ENCODE measurements at regions not wholly inside any gene's neighbourhood (a gene's known extent, or its start where the extent isn't known, plus 50 kb on each side); places are given as distances from the start of the nearest gene placed in this dataset.
"Not testable (repeated sequence)": the region's sequence is repeated elsewhere in the genome, so short reads cannot be mapped to it uniquely, and the experiment has no call there.

GRCh38 chr19:56976300-56976699 lies 135.8 kb upstream of the PEG3 start:
- Histone ChIP-seq H3K36me3 (ENCODE audit: control insufficient read depth in 2 of 3, insufficient read depth in 3 of 3, low read length in 3 of 3) (no peaks in the 10 kb centered on the region), H3K4me1 (ENCODE audit: control insufficient read depth in 2 of 2, insufficient read depth in 2 of 2, low read length in 2 of 2) (no peaks in the 10 kb centered on the region), H3K27me3 (ENCODE audit: control insufficient read depth in 2 of 2, insufficient read depth in 2 of 2, low read length in 2 of 2) (no peaks in the 10 kb centered on the region), H3K9me3 (ENCODE audit: control insufficient read depth in 2 of 3, low read length in 3 of 3) (peaks cover 0 to 44% (median 0%) of the 10 kb centered on the region in 3 experiments), H3K27ac (ENCODE audit: low read depth, low read length) (no peak overlapping the region), H3K4me3 (ENCODE audit: low read length) (no peak overlapping the region)
- ATAC-seq (no peak), DNase-seq (no peak)
- H3K27ac Mint-ChIP-seq: no peak overlapping the region
- ChIA-PET CTCF (no interaction called here), POLR2A (no interaction called here)
- H3K27me3 Mint-ChIP-seq: peaks cover 0 to 8% (median 0%) of the 10 kb centered on the region in 5 donors
- peaks cover 24 to 87% (median 38%) of the 10 kb centered on the region in 11 donors for H3K9me3 Mint-ChIP-seq
- H3K36me3 Mint-ChIP-seq: peaks cover 4 to 20% (median 10%) of the 10 kb centered on the region in 5 donors
- no peaks in the 10 kb centered on the region for H3K4me1 Mint-ChIP-seq
- no peak overlapping the region for H3K4me3 Mint-ChIP-seq
- intact Hi-C loops (cut with micrococcal nuclease): no loop called here

- Histone ChIP-seq H3K27ac (ENCODE audit: low read depth, low read length) (no peak overlapping the region), H3K27me3 (ENCODE audit: control insufficient read depth in 2 of 2, insufficient read depth in 2 of 2, low read length in 2 of 2) (no peaks in the 10 kb centered on the region), H3K9me3 (ENCODE audit: control insufficient read depth in 2 of 3, low read length in 3 of 3) (peaks cover 0 to 50% (median 0%) of the 10 kb centered on the region in 3 experiments), H3K4me3 (ENCODE audit: low read length) (no peak overlapping the region), H3K36me3 (ENCODE audit: control insufficient read depth in 2 of 3, insufficient read depth in 3 of 3, low read length in 3 of 3) (no peaks in the 10 kb centered on the region), H3K4me1 (ENCODE audit: control insufficient read depth in 2 of 2, insufficient read depth in 2 of 2, low read length in 2 of 2) (no peaks in the 10 kb centered on the region)
- ATAC-seq: no peak
- ChIA-PET CTCF (no interaction called here), POLR2A (no interaction called here)
- H3K36me3 Mint-ChIP-seq: peaks cover 4 to 20% (median 15%) of the 10 kb centered on the region in 5 donors
- no peak overlapping the region for H3K27ac Mint-ChIP-seq
- no peak for DNase-seq
- no peaks in the 10 kb centered on the region for H3K4me1 Mint-ChIP-seq
- peaks cover 0 to 8% (median 0%) of the 10 kb centered on the region in 5 donors for H3K27me3 Mint-ChIP-seq
- H3K9me3 Mint-ChIP-seq: peaks cover 24 to 87% (median 41%) of the 10 kb centered on the region in 11 donors
- intact Hi-C loops (cut with micrococcal nuclease): no loop called here
- H3K4me3 Mint-ChIP-seq: no peak overlapping the region
Observed at GRCh38 chr19:56976995-56977906, 136.7 kb upstream of the PEG3 start.

- no peaks in the 10 kb centered on the region for H3K4me1 ChIP-seq (ENCODE audit: control insufficient read depth in 2 of 2, insufficient read depth in 2 of 2, low read length in 2 of 2)
- peaks cover 24 to 85% (median 45%) of the 10 kb centered on the region in 11 donors for H3K9me3 Mint-ChIP-seq
- H3K27ac ChIP-seq (ENCODE audit: low read depth, low read length): no peak overlapping the region
- H3K36me3 Mint-ChIP-seq: peaks cover 4 to 20% (median 20%) of the 10 kb centered on the region in 5 donors
- H3K4me1 Mint-ChIP-seq: no peaks in the 10 kb centered on the region
- ATAC-seq: no peak
- intact Hi-C loops (cut with micrococcal nuclease): no loop called here
- no peak for DNase-seq
- no peak overlapping the region for H3K27ac Mint-ChIP-seq
- no peak overlapping the region for H3K4me3 Mint-ChIP-seq
- H3K9me3 ChIP-seq (ENCODE audit: control insufficient read depth in 2 of 3, low read length in 3 of 3): peaks cover 0 to 51% (median 0%) of the 10 kb centered on the region in 3 experiments
- H3K27me3 Mint-ChIP-seq: peaks cover 0 to 8% (median 0%) of the 10 kb centered on the region in 5 donors
- CTCF ChIA-PET: no interaction called here
- H3K4me3 ChIP-seq (ENCODE audit: low read length): no peak overlapping the region
- POLR2A ChIA-PET: no interaction called here
- no peaks in the 10 kb centered on the region for H3K36me3 ChIP-seq (ENCODE audit: control insufficient read depth in 2 of 3, insufficient read depth in 3 of 3, low read length in 3 of 3)
- no peaks in the 10 kb centered on the region for H3K27me3 ChIP-seq (ENCODE audit: control insufficient read depth in 2 of 2, insufficient read depth in 2 of 2, low read length in 2 of 2)
Observed at GRCh38 chr19:56978023-56978565, 137.6 kb upstream of the PEG3 start.

DNA sequence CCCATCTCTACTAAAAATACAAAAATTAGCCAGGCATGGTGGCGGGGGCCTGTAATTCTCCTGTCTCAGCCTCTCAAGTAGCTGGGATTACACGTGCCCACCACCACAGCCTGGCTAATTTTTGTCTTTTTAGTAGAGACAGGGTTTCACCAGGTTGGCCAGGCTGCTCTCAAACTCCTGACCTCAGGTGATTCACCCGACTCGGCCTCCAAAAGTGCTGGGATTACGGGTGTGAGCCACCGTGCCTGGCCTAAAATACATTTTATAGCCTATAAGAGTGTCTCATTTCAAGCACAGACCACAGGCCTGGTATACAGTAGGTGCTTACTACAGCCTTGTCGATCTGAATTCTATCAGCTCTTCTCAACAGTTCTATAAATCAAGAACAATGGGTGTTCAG lies 139.5 kb upstream of the USP29 start:
- POLR2A ChIA-PET; H3K27me3 ChIP-seq (ENCODE audit: control insufficient read depth in 2 of 2, insufficient read depth in 2 of 2, low read length in 2 of 2); H3K4me3 ChIP-seq (ENCODE audit: low read length); H3K4me1 ChIP-seq (ENCODE audit: control insufficient read depth in 2 of 2, insufficient read depth in 2 of 2, low read length in 2 of 2); H3K4me1 Mint-ChIP-seq; H3K36me3 ChIP-seq (ENCODE audit: control insufficient read depth in 2 of 3, insufficient read depth in 3 of 3, low read length in 3 of 3); CTCF ChIA-PET; H3K27ac ChIP-seq (ENCODE audit: low read depth, low read length); ATAC-seq; intact Hi-C loops (cut with micrococcal nuclease); H3K4me3 Mint-ChIP-seq; H3K27me3 Mint-ChIP-seq; DNase-seq; H3K27ac Mint-ChIP-seq: not testable (repeated sequence)
- Mint-ChIP-seq H3K9me3 (peaks cover 19 to 87% (median 50%) of the 10 kb centered on the region in 11 donors), H3K36me3 (peaks cover 4 to 17% (median 11%) of the 10 kb centered on the region in 5 donors)
- H3K9me3 ChIP-seq (ENCODE audit: control insufficient read depth in 2 of 3, low read length in 3 of 3): peaks cover 0 to 44% (median 4%) of the 10 kb centered on the region in 3 experiments

DNA sequence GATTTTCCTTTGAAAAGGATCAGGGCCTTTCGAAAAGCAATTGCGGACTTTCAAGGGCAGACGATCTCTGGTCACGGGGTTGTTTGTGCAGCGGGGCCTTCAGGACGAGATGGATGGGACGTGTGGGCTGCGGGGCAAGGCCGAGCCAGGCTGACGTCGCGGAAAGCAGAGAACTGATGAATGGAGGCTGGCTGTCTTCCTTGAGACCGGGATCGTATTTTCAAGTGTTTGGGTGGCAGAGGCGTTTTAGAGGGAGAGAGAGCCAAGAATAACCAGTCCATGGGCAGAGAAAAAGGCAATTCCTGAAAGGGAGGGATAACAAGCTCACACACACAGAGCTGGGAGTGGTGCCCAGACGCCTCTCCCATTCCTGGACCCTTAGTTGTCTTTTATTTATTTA lies 138.9 kb upstream of the USP29 start:
- Mint-ChIP-seq H3K36me3 (peaks cover 4 to 17% (median 12%) of the 10 kb centered on the region in 5 donors), H3K4me3 (no peak overlapping the region), H3K4me1 (no peaks in the 10 kb centered on the region), H3K27me3 (no peaks in the 10 kb centered on the region), H3K9me3 (peaks cover 20 to 89% (median 51%) of the 10 kb centered on the region in 11 donors), H3K27ac (no peak overlapping the region)
- ChIA-PET CTCF (no interaction called here), POLR2A (no interaction called here)
- DNase-seq: no peak
- no peak for ATAC-seq
- intact Hi-C loops (cut with micrococcal nuclease): no loop called here
- H3K36me3 ChIP-seq (ENCODE audit: control insufficient read depth in 2 of 3, insufficient read depth in 3 of 3, low read length in 3 of 3): no peaks in the 10 kb centered on the region
- peaks cover 0 to 45% (median 4%) of the 10 kb centered on the region in 3 experiments for H3K9me3 ChIP-seq (ENCODE audit: control insufficient read depth in 2 of 3, low read length in 3 of 3)
- H3K4me1 ChIP-seq (ENCODE audit: control insufficient read depth in 2 of 2, insufficient read depth in 2 of 2, low read length in 2 of 2): no peaks in the 10 kb centered on the region
- H3K27ac ChIP-seq (ENCODE audit: low read depth, low read length): no peak overlapping the region
- H3K27me3 ChIP-seq (ENCODE audit: control insufficient read depth in 2 of 2, insufficient read depth in 2 of 2, low read length in 2 of 2): no peaks in the 10 kb centered on the region
- no peak overlapping the region for H3K4me3 ChIP-seq (ENCODE audit: low read length)

GRCh38 chr19:56981440-56981839 lies 138.3 kb upstream of the USP29 start:
- peaks cover 24 to 89% (median 53%) of the 10 kb centered on the region in 11 donors for H3K9me3 Mint-ChIP-seq

More at GRCh38 chr19:56981440-56981839, 138.3 kb upstream of the USP29 start:
- H3K27ac Mint-ChIP-seq; POLR2A ChIA-PET; H3K4me1 Mint-ChIP-seq; intact Hi-C loops (cut with micrococcal nuclease); DNase-seq; H3K27ac ChIP-seq (ENCODE audit: low read depth, low read length); H3K4me3 Mint-ChIP-seq; CTCF ChIA-PET; H3K4me3 ChIP-seq (ENCODE audit: low read length); H3K27me3 ChIP-seq (ENCODE audit: control insufficient read depth in 2 of 2, insufficient read depth in 2 of 2, low read length in 2 of 2); H3K4me1 ChIP-seq (ENCODE audit: control insufficient read depth in 2 of 2, insufficient read depth in 2 of 2, low read length in 2 of 2); H3K27me3 Mint-ChIP-seq; H3K36me3 ChIP-seq (ENCODE audit: control insufficient read depth in 2 of 3, insufficient read depth in 3 of 3, low read length in 3 of 3); ATAC-seq: not testable (repeated sequence)
- H3K36me3 Mint-ChIP-seq: peaks cover 4 to 19% (median 14%) of the 10 kb centered on the region in 5 donors
- H3K9me3 ChIP-seq (ENCODE audit: control insufficient read depth in 2 of 3, low read length in 3 of 3): peaks cover 0 to 47% (median 4%) of the 10 kb centered on the region in 3 experiments
